ENCODE measurements at regions not wholly inside any gene's neighbourhood (a gene's known extent, or its start where the extent isn't known, plus 50 kb on each side); places are given as distances from the start of the nearest gene placed in this dataset.

GRCh38 chr2:117086174-117086942 is 728.1 kb upstream of the DDX18 start:
- TF ChIP-seq CTCF (conservative IDR thresholded peaks at IDR 0.05) (no peak), ZFX (IDR thresholded peaks at IDR 0.05) (no peak)

Data from C4-2B (cell line).